Ascending aorta (tissue), 2 donors: ENCODE measurements at regions not wholly inside any gene's neighbourhood (a gene's known extent, or its start where the extent isn't known, plus 50 kb on each side); places are given as distances from the start of the nearest gene placed in this dataset.
"Not testable (repeated sequence)": the region's sequence is repeated elsewhere in the genome, so short reads cannot be mapped to it uniquely, and the experiment has no call there.

Source experiments
- DNase-seq, 2 donors: peaks; one replicate each; pipeline ENCODE4 v3.0.0-alpha.2; 2019; ENCODE audit warnings: low spot score in 2 of 2
- H3K27ac ChIP-seq, 2 donors: fragments of 200-600 bp; sonication (generic); one replicate each; pipeline ENCODE4 v1.5.1; 2016 to 2017; ENCODE audit warnings: mild to moderate bottlenecking in 1 of 2
- H3K27me3 ChIP-seq: fragments of 200-600 bp; sonication (generic); one replicate; pipeline ENCODE4 v1.5.1; 2017
- H3K36me3 ChIP-seq, 2 donors: fragments of 200-600 bp; sonication (generic); one replicate each; pipeline ENCODE4 v1.5.1; 2016
- H3K4me1 ChIP-seq, 2 donors: fragments of 200-600 bp; sonication (generic); one replicate each; pipeline ENCODE4 v1.5.1; 2016 to 2017; ENCODE audit warnings: mild to moderate bottlenecking in 1 of 2
- H3K4me3 ChIP-seq, 2 donors: fragments of 200-600 bp; sonication (generic); one replicate each; pipeline ENCODE4 v1.5.1; 2016 to 2017; ENCODE audit warnings: mild to moderate bottlenecking in 1 of 2
- H3K9me3 ChIP-seq, 2 donors: fragments of 200-600 bp; sonication (generic); one replicate each; pipeline ENCODE4 v1.5.1; 2016
- intact Hi-C: fragments of 100-400 bp; cut with DNase I; formaldehyde crosslinking; loops from one replicate; pipeline ENCODE4 v1.15.1; 2023
- TF ChIP-seq, protein P1 (sequence below), 3 experiments: fragments of 200-600 bp in 2 of 3; fragments of 450-650 bp in 1 of 3; sonication (generic) in 2 of 3; IDR thresholded peaks; one replicate each; pipeline ENCODE4 v1.5.1; 2016 to 2019; ENCODE audit warnings: antibody characterized with exemption in 3 of 3, mild to moderate bottlenecking in 1 of 3, moderate library complexity in 1 of 3

GRCh38 chr1:147409886-147410285, 131.4 kb upstream of the BCL9 start:
- Histone ChIP-seq H3K4me3 (no peak overlapping the region), H3K36me3 (no peaks in the 10 kb centered on the region)
- intact Hi-C loops: no loop called here

GRCh38 chr1:147413110-147413605, 128.1 kb upstream of the BCL9 start:
- Histone ChIP-seq H3K4me3 (no peak overlapping the region), H3K27me3 (no peaks in the 10 kb centered on the region), H3K27ac (no peak overlapping the region), H3K9me3 (no peaks in the 10 kb centered on the region), H3K4me1 (no peaks in the 10 kb centered on the region), H3K36me3 (no peaks in the 10 kb centered on the region)
- DNase-seq: no peak
- TF ChIP-seq, protein P1, sequence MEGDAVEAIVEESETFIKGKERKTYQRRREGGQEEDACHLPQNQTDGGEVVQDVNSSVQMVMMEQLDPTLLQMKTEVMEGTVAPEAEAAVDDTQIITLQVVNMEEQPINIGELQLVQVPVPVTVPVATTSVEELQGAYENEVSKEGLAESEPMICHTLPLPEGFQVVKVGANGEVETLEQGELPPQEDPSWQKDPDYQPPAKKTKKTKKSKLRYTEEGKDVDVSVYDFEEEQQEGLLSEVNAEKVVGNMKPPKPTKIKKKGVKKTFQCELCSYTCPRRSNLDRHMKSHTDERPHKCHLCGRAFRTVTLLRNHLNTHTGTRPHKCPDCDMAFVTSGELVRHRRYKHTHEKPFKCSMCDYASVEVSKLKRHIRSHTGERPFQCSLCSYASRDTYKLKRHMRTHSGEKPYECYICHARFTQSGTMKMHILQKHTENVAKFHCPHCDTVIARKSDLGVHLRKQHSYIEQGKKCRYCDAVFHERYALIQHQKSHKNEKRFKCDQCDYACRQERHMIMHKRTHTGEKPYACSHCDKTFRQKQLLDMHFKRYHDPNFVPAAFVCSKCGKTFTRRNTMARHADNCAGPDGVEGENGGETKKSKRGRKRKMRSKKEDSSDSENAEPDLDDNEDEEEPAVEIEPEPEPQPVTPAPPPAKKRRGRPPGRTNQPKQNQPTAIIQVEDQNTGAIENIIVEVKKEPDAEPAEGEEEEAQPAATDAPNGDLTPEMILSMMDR (IDR thresholded peaks at IDR 0.05): no peak
- intact Hi-C loops: no loop called here

More at GRCh38 chr1:147409886-147410285, 131.4 kb upstream of the BCL9 start:
- DNase-seq: no peak
- TF ChIP-seq, protein P1 (IDR thresholded peaks at IDR 0.05): no peak
- no peaks in the 10 kb centered on the region for H3K27me3 ChIP-seq
- H3K9me3 ChIP-seq: no peaks in the 10 kb centered on the region
- no peak overlapping the region for H3K27ac ChIP-seq
- no peaks in the 10 kb centered on the region for H3K4me1 ChIP-seq

GRCh38 chr1:147414505-147415163, 126.7 kb upstream of the BCL9 start:
- H3K4me3 ChIP-seq: no peak overlapping the region
- DNase-seq: no peak
- TF ChIP-seq, protein P1 (IDR thresholded peaks at IDR 0.05): no peak
- H3K4me1 ChIP-seq: no peaks in the 10 kb centered on the region
- H3K27ac ChIP-seq: no peak overlapping the region
- no peaks in the 10 kb centered on the region for H3K36me3 ChIP-seq
- no peaks in the 10 kb centered on the region for H3K27me3 ChIP-seq
- intact Hi-C loops: no loop called here
- no peaks in the 10 kb centered on the region for H3K9me3 ChIP-seq

GRCh38 chr1:147417024-147417423, 124.3 kb upstream of the BCL9 start:
- intact Hi-C loops: no loop called here
- no peak for DNase-seq
- Histone ChIP-seq H3K4me1 (no peaks in the 10 kb centered on the region), H3K27ac (no peak overlapping the region), H3K9me3 (no peaks in the 10 kb centered on the region), H3K36me3 (no peaks in the 10 kb centered on the region), H3K27me3 (no peaks in the 10 kb centered on the region), H3K4me3 (no peak overlapping the region)
- TF ChIP-seq, protein P1 (IDR thresholded peaks at IDR 0.05): no peak

GRCh38 chr1:147423100-147423827, 118.0 kb upstream of the BCL9 start:
- H3K4me3 ChIP-seq, intact Hi-C loops, H3K27ac ChIP-seq, H3K27me3 ChIP-seq, H3K36me3 ChIP-seq, DNase-seq, H3K4me1 ChIP-seq, H3K9me3 ChIP-seq: not testable (repeated sequence)

DNA sequence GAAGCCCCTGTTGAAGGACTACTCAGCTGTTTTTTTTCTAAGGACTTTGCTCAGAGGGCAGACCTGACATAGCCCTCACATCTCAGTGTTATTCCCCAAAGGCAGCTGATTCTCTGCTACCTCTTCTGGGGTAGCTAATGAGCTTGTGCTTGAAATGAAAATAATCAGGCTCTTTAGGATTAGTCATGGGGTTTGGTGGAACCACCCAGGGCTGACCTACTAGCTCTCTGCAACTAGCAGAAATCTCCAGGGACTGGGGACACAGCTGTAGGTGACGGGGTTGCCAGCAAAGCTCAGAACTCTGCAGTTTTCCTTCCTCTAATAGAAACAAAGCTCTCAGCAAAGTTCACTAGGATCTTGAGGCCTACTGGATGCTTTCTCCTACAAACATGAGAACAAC, 106.4 kb upstream of the BCL9 start:
- TF ChIP-seq, protein P1 (IDR thresholded peaks at IDR 0.05): no peak
- intact Hi-C loops: no loop called here
- no peak for DNase-seq
- Histone ChIP-seq H3K4me3 (no peak overlapping the region), H3K27me3 (no peaks in the 10 kb centered on the region), H3K4me1 (no peaks in the 10 kb centered on the region), H3K36me3 (no peaks in the 10 kb centered on the region), H3K9me3 (no peaks in the 10 kb centered on the region), H3K27ac (no peak overlapping the region)
